Transverse colon (tissue), 4 donors: ENCODE measurements at regions not wholly inside any gene's neighbourhood (a gene's known extent, or its start where the extent isn't known, plus 50 kb on each side); places are given as distances from the start of the nearest gene placed in this dataset.
A peak's percentile ranks its signal among the peaks of the same experiment; 100 is the strongest.

ENCODE experiments used
- POLR2A ChIP-seq: fragments of 450-650 bp; IDR thresholded peaks from one replicate; pipeline ENCODE4 v1.6.1; 2016; ENCODE audit warnings: antibody characterized with exemption, mild to moderate bottlenecking, moderate library complexity
- POLR2AphosphoS5 ChIP-seq, 3 donors: sonication (generic); formaldehyde crosslinking; IDR thresholded peaks; one replicate each; pipeline ENCODE4 v1.6.1; 2016; ENCODE audit warnings: antibody characterized with exemption in 3 of 3
- TF ChIP-seq, protein P1 (sequence below), 5 experiments: fragments of 200-600 bp in 3 of 5; fragments of 450-650 bp in 2 of 5; sonication (generic) in 3 of 5; IDR thresholded peaks; 1 replicate in 2 of 5; 2 replicates in 3 of 5; pipeline ENCODE4 v1.5.1; 2016 to 2017; ENCODE audit warnings: antibody characterized with exemption in 5 of 5, inconsistent platforms in 3 of 5, mild to moderate bottlenecking in 2 of 5, moderate library complexity in 1 of 5

DNA sequence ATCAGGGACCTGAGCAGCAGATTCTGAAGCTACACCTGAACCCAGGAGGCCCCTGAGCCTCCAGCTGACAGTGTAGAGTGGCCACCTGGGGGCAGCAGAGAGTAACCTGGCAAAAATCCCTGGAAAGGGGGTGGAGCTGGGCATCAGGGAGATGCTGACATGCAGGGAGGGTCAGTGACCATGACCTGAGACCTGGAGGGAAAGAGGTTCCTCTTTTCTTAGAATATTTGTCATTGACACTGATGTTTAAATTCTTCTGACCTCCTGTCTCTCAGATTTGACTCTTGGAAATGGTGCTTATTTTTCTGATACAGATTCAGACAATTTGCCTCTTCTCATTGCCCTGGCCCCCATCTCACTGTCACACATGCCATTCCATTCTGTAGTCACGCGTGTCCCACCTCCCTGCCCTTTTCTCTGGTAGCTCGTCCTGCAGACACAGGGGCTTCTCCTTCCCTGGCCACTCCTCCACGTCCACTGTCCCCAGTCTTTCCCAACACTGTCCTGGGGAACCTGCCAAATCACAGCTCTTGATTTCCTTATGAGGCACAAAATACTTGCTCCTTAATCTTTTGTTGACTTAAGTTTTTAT, 117.2 kb upstream of the IGLL5 start:
- TF ChIP-seq POLR2A (no peak), POLR2AphosphoS5 (IDR thresholded peaks at IDR 0.05) (no peak)
- TF ChIP-seq, protein P1, sequence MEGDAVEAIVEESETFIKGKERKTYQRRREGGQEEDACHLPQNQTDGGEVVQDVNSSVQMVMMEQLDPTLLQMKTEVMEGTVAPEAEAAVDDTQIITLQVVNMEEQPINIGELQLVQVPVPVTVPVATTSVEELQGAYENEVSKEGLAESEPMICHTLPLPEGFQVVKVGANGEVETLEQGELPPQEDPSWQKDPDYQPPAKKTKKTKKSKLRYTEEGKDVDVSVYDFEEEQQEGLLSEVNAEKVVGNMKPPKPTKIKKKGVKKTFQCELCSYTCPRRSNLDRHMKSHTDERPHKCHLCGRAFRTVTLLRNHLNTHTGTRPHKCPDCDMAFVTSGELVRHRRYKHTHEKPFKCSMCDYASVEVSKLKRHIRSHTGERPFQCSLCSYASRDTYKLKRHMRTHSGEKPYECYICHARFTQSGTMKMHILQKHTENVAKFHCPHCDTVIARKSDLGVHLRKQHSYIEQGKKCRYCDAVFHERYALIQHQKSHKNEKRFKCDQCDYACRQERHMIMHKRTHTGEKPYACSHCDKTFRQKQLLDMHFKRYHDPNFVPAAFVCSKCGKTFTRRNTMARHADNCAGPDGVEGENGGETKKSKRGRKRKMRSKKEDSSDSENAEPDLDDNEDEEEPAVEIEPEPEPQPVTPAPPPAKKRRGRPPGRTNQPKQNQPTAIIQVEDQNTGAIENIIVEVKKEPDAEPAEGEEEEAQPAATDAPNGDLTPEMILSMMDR (IDR thresholded peaks at IDR 0.05) = peak; percentile 55 to 77 (median 69)
